ENCODE measurements at regions not wholly inside any gene's neighbourhood (a gene's known extent, or its start where the extent isn't known, plus 50 kb on each side); places are given as distances from the start of the nearest gene placed in this dataset.

DNA sequence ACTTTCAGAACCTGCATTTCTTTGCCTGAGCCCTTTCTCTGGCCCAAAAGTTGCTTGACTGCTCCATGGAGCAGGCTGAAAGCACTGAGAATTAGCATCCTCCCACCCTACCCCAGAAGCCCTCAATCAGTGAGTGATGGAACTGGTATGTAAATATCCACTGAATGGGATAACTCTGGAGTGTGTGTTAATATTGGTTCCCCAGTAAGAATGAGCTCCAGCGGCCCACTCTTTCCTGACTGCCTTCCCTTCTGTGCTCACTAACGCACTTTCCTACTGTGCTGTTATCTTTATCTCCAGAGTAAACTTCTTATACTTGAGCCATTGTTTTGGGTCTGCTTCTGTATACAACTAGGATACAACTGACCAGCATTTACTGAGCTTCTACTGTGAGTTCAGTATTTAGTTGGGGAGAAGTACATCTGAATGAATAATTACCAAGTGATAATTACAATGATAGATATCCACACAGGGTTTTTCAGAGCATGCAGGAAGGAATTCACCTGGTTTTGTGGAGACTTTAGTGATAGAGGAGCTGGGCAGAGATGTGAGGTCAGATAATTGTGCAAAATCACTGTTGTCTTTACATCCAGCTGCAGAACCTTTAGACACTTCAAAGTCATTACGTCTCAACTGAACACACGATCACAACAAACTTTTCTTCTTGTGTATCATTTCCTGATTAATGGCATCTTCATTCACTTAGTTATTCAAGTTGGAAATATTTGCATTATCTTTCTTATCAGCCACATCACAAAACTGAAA is 149.2 kb upstream of the BTG1 start (continued):
- no peak for TF ChIP-seq MYB (IDR thresholded peaks at IDR 0.05; ENCODE audit: borderline replicate concordance, low read depth, low read length)
- no peak for TF ChIP-seq HSF1 (IDR thresholded peaks at IDR 0.05; ENCODE audit: low read depth, low read length)
- no peak for TF ChIP-seq HDAC2 (IDR thresholded peaks at IDR 0.05)
- no peak for TF ChIP-seq SRF (IDR thresholded peaks at IDR 0.05; ENCODE audit: low read depth in 2 of 2, low read length in 2 of 2)
- no peak for TF ChIP-seq CEBPB (IDR thresholded peaks at IDR 0.05; ENCODE audit: borderline replicate concordance in 1 of 2, low read depth in 2 of 2, low read length in 2 of 2)
- no peak for TF ChIP-seq CBX3 (IDR thresholded peaks at IDR 0.05; ENCODE audit: borderline replicate concordance, low read depth)
- TF ChIP-seq ZNF24 (IDR thresholded peaks at IDR 0.05), result no peak
- no peak for TF ChIP-seq ATF3 (IDR thresholded peaks at IDR 0.05; ENCODE audit: borderline replicate concordance, extremely low read depth, low read depth, low read length)
- no peak for TF ChIP-seq YY1 (IDR thresholded peaks at IDR 0.05; ENCODE audit: low read depth, low read length)

DNA sequence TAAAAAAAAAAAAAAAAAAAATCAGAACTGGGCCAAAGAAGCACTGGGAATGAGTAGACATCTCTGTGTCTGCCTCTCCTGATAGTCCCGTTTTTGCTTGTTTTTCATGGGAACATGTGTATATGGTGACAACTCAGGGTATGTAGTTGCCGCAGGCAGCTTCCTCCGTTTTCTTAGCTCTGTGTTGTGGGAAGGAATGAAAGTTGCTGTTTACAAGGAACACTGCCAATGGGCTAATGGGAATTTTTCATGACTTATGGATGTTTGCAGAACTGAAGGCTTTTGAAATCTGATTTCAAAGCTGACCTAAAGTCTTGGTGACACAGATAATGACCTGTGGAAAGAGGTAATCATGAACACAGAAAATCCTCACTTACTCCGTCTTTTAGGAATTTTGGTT is 146.4 kb upstream of the BTG1 start:
- BruUV-seq (replicated peaks), result no TSS peak
- intact Hi-C loops (cut with micrococcal nuclease; ENCODE audit: unreplicated experiment) (no loop called here), in situ Hi-C loops (cut with MboI) (no loop called here)
- H3K9ac ChIP-seq (ENCODE audit: control insufficient read depth, insufficient read depth, low read length), result no peak overlapping the region
- no peak overlapping the region for H3K4me3 ChIP-seq
- POLR2A ChIA-PET, result no interaction called here
- ATAC-seq (no peak), DNase-seq (ENCODE audit: low read depth, low spot score) (no peak), FAIRE-seq (no peak)
- no peaks in the 10 kb centered on the region for H3K9me3 ChIP-seq (replicated peaks; ENCODE audit: control insufficient read depth, insufficient read depth, low read length)
- SMC1A ChIA-PET (ENCODE audit: uncharacterized antibody, unreplicated experiment), result interaction anchor here (1.4 kb wide), 1 partner anchor 50 kb away, joined by 6 read pairs; no protein-coding TSS in a partner anchor
- H3K27ac ChIP-seq (ENCODE audit: control insufficient read depth, insufficient read depth), result no peak overlapping the region
- H4K20me1 ChIP-seq (ENCODE audit: control insufficient read depth, insufficient read depth), result no peaks in the 10 kb centered on the region
- no peak overlapping the region for H3K4me2 ChIP-seq (ENCODE audit: control insufficient read depth, insufficient read depth)
- RAD21 ChIA-PET (ENCODE audit: unreplicated experiment), result no interaction called here
- no peak overlapping the region for H2AFZ ChIP-seq (ENCODE audit: control insufficient read depth, low read depth, low read length)
- H3K27me3 ChIP-seq (replicated peaks in 1 of 2; ENCODE audit: control insufficient read depth in 2 of 2, insufficient read depth in 2 of 2, low read length in 1 of 2), result no peaks in the 10 kb centered on the region
- TF ChIP-seq NFXL1 (IDR thresholded peaks at IDR 0.05; ENCODE audit: borderline replicate concordance) (no peak), HDAC6 (IDR thresholded peaks at IDR 0.05; ENCODE audit: unreplicated experiment) (no peak), BCLAF1 (IDR thresholded peaks at IDR 0.05) (no peak), ETV6 (conservative IDR thresholded peaks at IDR 0.05 in 1 of 2, IDR thresholded peaks at IDR 0.05 in 1 of 2; ENCODE audit: borderline replicate concordance in 1 of 2, low read depth in 1 of 2) (no peak)
- H3K79me2 ChIP-seq (ENCODE audit: control insufficient read depth, insufficient read depth, low read length), result no peaks in the 10 kb centered on the region
- H3K4me1 ChIP-seq (ENCODE audit: control insufficient read depth, insufficient read depth, low read length), result no peaks in the 10 kb centered on the region
- no peaks in the 10 kb centered on the region for H3K36me3 ChIP-seq (ENCODE audit: control insufficient read depth in 2 of 2, insufficient read depth in 2 of 2, low read length in 1 of 2)
- CTCF ChIA-PET, result no interaction called here
- 89% methylated on average over 4 of the region's 4 CpGs for WGBS (ENCODE audit: insufficient coverage, insufficient replicate concordance, low lambda C conversion rate, missing lambda C conversion rate)

All from GM12878 (cell line).